Hepatocyte (in vitro differentiated cells): ENCODE measurements at regions not wholly inside any gene's neighbourhood (a gene's known extent, or its start where the extent isn't known, plus 50 kb on each side); places are given as distances from the start of the nearest gene placed in this dataset.

ENCODE experiments used
- DNase-seq: peaks from one replicate; pipeline ENCODE4 v3.0.0-alpha.2; 2016; ENCODE audit warnings: low spot score
- H2AFZ ChIP-seq: fragments of 200-600 bp; sonication (generic); 2 replicates; pipeline ENCODE4 v1.6.0; 2016; ENCODE audit warnings: antibody characterized with exemption, mild to moderate bottlenecking
- H3K27ac ChIP-seq: fragments of 200-600 bp; sonication (generic); 2 replicates; pipeline ENCODE4 v1.5.1; 2016; ENCODE audit warnings: mild to moderate bottlenecking
- H3K27me3 ChIP-seq: fragments of 200-600 bp; sonication (generic); 2 replicates; pipeline ENCODE4 v1.6.1; 2016
- H3K36me3 ChIP-seq: fragments of 200-600 bp; sonication (generic); replicated peaks from 2 replicates; pipeline ENCODE4 v1.5.1; 2016; ENCODE audit warnings: low read depth; ENCODE audit not compliant: insufficient read depth
- H3K4me1 ChIP-seq: fragments of 200-600 bp; sonication (generic); 2 replicates; pipeline ENCODE4 v1.5.1; 2016; ENCODE audit warnings: mild to moderate bottlenecking, moderate library complexity; ENCODE audit not compliant: insufficient read depth
- H3K4me2 ChIP-seq: fragments of 200-600 bp; sonication (generic); 2 replicates; pipeline ENCODE4 v1.6.0; 2016
- H3K4me3 ChIP-seq: fragments of 200-600 bp; sonication (generic); 2 replicates; pipeline ENCODE4 v1.5.1; 2016; ENCODE audit warnings: mild to moderate bottlenecking
- H3K79me2 ChIP-seq: fragments of 200-600 bp; sonication (generic); 2 replicates; pipeline ENCODE4 v1.6.0; 2017; ENCODE audit warnings: mild to moderate bottlenecking
- H3K9me2 ChIP-seq: fragments of 200-600 bp; sonication (generic); replicated peaks from 2 replicates; pipeline ENCODE4 v1.6.0; 2017; ENCODE audit warnings: mild to moderate bottlenecking; ENCODE audit not compliant: insufficient read depth
- H3K9me3 ChIP-seq: fragments of 200-600 bp; sonication (generic); 2 replicates; pipeline ENCODE4 v1.5.1; 2016; ENCODE audit warnings: low read depth, mild to moderate bottlenecking
- H4K20me1 ChIP-seq: fragments of 200-600 bp; sonication (generic); 2 replicates; pipeline ENCODE4 v1.6.0; 2016; ENCODE audit warnings: mild to moderate bottlenecking; ENCODE audit not compliant: insufficient read depth, poor library complexity, severe bottlenecking
- EZH2 ChIP-seq: fragments of 200-600 bp; sonication (generic); IDR thresholded peaks from 2 replicates; pipeline ENCODE4 v1.6.1; 2016; ENCODE audit warnings: antibody characterized with exemption, mild to moderate bottlenecking, borderline replicate concordance
- EZH2phosphoT487 ChIP-seq: fragments of 200-600 bp; sonication (generic); IDR thresholded peaks from one replicate; pipeline ENCODE4 v1.6.1; 2018; ENCODE audit warnings: antibody characterized with exemption, mild to moderate bottlenecking, low read depth, moderate library complexity; ENCODE audit not compliant: unreplicated experiment, severe bottlenecking
- WGBS: methylation state at CpG from one replicate; pipeline ENCODE4 v1.1.6; 2016; ENCODE audit warnings: low lambda C conversion rate; ENCODE audit errors: missing lambda C conversion rate; 5-methylcytosine and 5-hydroxymethylcytosine counted together
- TF ChIP-seq, protein P1 (sequence below): fragments of 200-600 bp; sonication (generic); IDR thresholded peaks from 2 replicates; pipeline ENCODE4 v1.5.1; 2016; ENCODE audit warnings: antibody characterized with exemption, mild to moderate bottlenecking; ENCODE audit not compliant: poor library complexity

DNA sequence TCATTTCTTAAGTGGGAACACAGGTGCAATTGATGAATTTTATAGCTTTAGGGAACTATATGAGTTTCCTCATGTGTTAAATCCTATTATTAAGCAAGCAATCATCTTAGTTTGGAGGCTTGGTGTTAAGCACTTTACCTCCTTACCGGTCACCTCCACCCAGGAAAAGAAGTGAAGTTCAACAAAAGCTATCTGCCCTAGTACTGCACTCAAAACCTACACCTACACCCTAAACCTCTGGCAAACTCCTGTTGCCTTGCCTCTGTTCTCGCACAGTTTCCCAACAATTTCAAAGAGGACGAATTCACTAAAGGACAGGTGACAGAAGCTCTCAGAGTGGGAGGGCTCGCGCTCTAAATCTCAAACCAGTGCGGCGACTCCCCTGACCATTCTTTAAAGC, 85.7 kb upstream of the TENT5D start:
- Histone ChIP-seq H3K9me2 (no peaks in the 10 kb centered on the region), H3K36me3 (no peaks in the 10 kb centered on the region), H3K4me1 (no peaks in the 10 kb centered on the region), H3K27ac (peak overlapping the region; percentile 17), H3K4me3 (peak overlapping the region; percentile 37), H3K79me2 (no peaks in the 10 kb centered on the region), H3K9me3 (no peaks in the 10 kb centered on the region), H3K4me2 (peak overlapping the region; percentile 78), H2AFZ (peak overlapping the region; percentile 83), H4K20me1 (no peaks in the 10 kb centered on the region), H3K27me3 (no peaks in the 10 kb centered on the region)
- no peak for TF ChIP-seq EZH2phosphoT487
- TF ChIP-seq, protein P1, sequence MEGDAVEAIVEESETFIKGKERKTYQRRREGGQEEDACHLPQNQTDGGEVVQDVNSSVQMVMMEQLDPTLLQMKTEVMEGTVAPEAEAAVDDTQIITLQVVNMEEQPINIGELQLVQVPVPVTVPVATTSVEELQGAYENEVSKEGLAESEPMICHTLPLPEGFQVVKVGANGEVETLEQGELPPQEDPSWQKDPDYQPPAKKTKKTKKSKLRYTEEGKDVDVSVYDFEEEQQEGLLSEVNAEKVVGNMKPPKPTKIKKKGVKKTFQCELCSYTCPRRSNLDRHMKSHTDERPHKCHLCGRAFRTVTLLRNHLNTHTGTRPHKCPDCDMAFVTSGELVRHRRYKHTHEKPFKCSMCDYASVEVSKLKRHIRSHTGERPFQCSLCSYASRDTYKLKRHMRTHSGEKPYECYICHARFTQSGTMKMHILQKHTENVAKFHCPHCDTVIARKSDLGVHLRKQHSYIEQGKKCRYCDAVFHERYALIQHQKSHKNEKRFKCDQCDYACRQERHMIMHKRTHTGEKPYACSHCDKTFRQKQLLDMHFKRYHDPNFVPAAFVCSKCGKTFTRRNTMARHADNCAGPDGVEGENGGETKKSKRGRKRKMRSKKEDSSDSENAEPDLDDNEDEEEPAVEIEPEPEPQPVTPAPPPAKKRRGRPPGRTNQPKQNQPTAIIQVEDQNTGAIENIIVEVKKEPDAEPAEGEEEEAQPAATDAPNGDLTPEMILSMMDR, result no peak
- no peak for TF ChIP-seq EZH2
- WGBS, result 49% methylated on average over 7 of the region's 7 CpGs
- DNase-seq, result no peak

DNA sequence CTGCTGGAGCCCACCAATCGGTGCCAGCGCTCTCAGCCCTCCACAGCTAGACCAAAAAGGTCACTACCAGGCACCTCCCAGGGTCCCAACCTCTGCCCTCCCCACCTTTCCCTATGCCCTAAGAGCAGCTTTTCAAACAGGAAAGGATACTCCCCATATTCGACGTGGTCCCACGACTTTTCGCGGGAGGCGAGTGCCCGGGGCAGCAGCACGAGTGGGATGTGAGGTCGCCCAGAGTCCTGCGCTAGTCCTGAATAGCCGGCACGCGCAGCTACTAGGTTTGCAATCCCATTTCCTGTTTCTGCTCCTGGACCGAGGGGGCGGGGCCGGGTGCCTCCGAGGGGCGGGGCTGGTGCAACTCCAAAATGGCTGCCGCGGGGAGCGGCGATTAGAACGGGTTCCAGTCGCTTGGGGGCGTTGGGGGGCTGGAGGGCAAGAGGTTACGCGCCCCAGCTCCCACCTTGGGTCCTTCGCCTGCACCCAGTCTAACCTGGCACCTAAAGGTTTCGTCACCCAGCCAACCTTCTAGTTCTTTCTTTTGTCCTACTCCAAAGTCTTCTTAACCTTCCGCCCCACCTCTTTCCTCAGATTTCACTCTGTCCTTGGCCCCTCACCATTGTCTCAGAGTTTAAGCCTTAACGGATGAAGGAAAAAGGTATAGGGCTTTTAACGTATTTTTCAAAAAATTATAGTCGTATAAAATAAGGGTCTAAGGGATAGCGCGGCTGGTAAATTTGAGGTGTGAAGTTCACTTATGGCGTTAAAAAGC, 85.0 kb upstream of the TENT5D start:
- Histone ChIP-seq H3K27ac (peak overlapping the region; percentile 17), H3K4me1 (no peaks in the 10 kb centered on the region), H3K9me3 (no peaks in the 10 kb centered on the region), H3K4me3 (peak overlapping the region; percentile 37), H2AFZ (peak overlapping the region; percentile 83), H3K4me2 (peak overlapping the region; percentile 78), H3K36me3 (no peaks in the 10 kb centered on the region), H4K20me1 (no peaks in the 10 kb centered on the region), H3K9me2 (no peaks in the 10 kb centered on the region), H3K79me2 (no peaks in the 10 kb centered on the region), H3K27me3 (no peaks in the 10 kb centered on the region)
- DNase-seq, result peak; percentile 84
- WGBS, result 41% methylated on average over 38 of the region's 38 CpGs
- TF ChIP-seq, protein P1, result no peak
- TF ChIP-seq EZH2phosphoT487 (no peak), EZH2 (no peak)

DNA sequence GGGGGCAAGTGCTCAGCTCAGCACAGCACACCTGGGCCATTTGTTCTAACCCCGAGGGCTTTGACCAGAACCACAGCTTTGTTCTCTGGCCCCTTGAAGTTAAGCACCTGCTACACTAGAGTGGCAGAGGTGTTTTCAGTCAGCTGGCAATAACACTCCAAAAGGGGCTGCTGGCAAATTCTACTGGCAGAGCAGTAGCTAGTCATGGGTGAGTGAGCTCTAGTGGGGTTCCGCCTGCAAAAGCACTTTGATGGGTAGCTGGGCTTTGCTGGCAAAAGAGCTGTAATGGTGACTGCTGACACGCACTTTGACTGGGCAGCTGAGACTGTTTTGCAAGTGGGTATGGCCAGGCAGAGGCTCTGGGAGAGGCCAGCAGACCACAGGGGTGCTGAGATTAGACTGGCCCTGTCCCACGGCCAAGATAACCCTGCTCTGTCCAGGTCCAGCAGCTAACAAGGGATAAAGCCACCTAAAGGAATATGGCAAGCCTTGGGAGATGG, 65.2 kb upstream of the TENT5D start:
- no peaks in the 10 kb centered on the region for H3K9me2 ChIP-seq
- no peak overlapping the region for H3K4me2 ChIP-seq
- H3K27ac ChIP-seq, result no peak overlapping the region
- H3K4me3 ChIP-seq, result no peak overlapping the region
- no peaks in the 10 kb centered on the region for H3K36me3 ChIP-seq
- no peaks in the 10 kb centered on the region for H3K27me3 ChIP-seq
- no peaks in the 10 kb centered on the region for H4K20me1 ChIP-seq
- H2AFZ ChIP-seq, result no peak overlapping the region
- H3K79me2 ChIP-seq, result no peaks in the 10 kb centered on the region
- H3K4me1 ChIP-seq, result no peaks in the 10 kb centered on the region
- DNase-seq, result no peak
- H3K9me3 ChIP-seq, result no peaks in the 10 kb centered on the region
- WGBS, result 58% methylated on average over 4 of the region's 4 CpGs
- no peak for TF ChIP-seq EZH2phosphoT487
- no peak for TF ChIP-seq EZH2
- TF ChIP-seq, protein P1, result no peak
